ENCODE measurements at regions not wholly inside any gene's neighbourhood (a gene's known extent, or its start where the extent isn't known, plus 50 kb on each side); places are given as distances from the start of the nearest gene placed in this dataset.

DNA sequence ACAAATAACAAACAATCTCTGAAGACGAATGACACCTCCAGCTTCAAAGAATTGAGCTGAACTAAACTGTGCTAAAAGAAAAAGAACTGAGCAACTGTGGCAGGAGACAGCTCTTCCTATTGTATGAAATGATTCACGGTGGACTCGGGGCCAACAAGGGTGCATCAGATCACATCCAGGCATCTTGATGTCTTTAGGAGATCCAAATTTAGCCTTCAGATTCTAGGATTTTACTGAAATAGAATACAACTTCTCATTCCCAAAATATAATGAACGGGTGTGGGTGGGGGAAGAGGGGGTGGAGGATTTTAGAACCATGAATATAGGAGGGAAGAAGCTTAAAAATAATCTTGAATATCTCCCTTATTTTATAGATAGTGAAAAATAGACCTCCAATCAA, 631.8 kb downstream of the ELAVL2 start:
- FAIRE-seq = no peak

DNA sequence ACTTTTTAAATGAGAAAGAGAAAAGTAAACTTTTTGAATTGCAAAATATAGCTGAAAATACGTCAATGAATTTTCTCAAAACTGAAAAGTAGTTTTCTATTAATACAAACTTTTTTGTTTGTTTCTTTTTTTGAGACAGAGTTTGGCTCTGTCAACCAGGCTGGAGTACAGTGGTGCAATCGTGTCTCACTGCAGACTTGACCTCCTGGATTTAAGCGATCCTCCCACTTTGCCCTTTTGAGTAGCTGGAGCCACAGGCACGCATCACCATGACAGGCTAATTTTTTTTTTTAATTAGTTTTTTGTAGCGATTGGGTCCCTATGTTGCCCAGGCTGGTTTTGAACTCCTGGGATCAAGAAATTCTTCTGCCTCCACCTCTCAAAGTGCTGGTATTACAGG, 610.4 kb downstream of the ELAVL2 start:
- FAIRE-seq = no peak

DNA sequence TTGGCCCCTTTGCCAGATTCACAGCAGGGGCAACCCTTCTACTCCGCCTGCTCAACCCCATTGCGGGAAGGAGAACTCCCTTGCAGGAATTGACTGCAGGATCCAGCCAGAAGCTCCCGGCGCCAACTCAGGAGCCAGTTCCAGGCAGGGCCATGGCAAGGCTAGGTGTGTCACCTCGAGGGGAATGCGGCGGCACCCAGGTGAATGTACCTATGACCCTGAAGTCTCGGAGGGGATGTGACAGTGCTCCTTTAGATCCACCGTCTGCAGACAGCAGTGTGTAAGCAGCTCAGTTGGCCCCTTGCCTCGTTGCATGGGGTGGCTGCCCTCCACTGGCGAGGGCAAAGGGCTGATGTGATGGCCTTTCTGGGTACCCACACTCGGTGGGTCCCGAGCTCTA, 606.6 kb downstream of the ELAVL2 start:
- no peak for FAIRE-seq

DNA sequence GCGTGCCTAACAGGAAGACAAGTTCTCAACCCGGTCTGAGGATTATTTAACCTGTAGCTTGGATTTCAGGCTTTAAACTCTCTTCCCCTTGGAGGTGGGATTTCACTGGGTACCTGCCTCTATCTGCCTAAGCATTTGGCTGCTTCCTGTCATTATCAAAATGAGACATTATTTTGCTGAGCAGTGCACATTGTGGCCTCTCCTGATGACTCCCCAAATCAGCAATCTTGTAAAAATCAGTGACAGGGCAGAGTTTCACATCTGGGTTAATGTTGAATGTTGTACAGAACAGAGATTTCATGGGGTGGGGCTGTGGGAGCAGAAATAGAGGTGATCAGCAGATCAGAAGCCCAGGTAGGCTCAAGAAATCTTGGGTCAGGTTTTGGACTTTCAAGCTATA, 605.9 kb downstream of the ELAVL2 start:
- no peak for FAIRE-seq

DNA sequence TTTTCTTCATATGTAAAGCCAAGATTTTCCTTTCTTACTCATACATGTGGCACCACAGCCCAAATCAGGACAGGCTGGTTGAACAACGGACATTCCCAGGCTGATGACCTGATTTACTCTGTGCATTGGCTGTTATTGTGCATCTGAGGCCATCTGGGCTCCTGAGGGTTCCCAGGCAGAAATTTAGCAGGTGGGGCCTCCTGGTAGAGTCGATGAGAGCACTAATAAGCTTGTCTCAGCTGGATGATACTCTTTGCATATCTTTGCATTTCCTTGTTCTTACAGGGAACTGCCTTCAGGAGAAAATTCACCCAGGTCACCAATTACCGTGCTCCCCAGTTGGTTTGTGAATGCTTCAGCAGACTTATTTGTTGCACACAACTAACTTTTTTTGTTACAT, 605.1 kb downstream of the ELAVL2 start:
- FAIRE-seq = no peak

DNA sequence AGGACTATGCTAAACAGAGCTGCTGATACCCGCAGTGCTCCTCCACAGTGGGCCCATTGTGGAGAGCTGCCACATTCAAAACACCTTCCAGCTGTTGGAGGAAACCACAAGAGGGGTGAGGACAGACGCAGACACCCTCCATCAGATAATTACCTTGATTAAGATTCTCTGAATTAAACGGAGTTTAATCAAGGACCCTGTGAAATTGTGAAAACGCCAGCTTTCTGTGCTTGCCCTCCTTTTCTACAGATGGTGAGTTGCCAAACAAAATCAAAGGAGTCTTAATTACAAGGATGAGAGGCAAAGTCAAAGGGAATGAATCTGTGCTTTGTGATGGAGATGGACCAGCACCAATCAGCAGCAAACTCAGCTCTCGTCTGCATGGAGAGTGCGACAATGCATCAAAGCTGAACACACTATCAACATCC, 596.1 kb downstream of the ELAVL2 start:
- FAIRE-seq = no peak

DNA sequence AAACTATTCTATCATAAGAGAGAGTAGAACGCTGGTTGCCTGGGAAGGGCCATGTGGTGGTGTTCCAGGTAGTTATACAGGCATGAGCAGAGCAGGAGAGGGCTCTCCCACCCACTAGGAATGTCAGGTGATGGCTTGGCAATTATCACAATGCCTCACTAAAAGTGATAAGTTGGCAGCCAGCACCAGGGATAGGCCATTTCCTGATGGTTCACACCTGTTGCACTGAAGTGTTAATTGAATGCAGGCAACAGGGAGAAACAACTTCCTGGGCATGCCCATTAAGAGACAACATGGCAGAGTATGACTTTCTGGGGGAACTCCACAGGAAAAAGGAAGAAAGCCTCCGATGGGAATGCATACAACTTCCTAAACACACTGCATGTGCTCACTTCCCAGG, 593.2 kb downstream of the ELAVL2 start:
- FAIRE-seq = no peak

DNA sequence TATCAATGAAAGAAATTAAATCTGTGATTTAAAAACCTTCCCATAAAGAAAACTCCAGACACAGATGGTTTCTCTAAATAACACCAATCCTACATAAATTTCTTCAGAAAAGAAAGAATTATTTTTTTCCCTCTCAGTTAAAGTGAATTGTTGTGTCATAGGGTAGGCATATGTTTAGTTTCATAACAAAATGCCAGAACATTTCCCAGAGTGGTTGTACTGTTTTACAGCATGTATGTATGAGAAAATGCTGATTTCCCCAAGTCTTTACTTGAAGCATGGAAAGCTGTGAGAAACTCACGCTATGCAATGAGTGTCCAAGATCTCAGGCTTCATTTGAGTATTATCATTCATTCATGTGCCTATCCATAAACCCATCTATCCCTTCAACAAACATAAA, 582.5 kb downstream of the ELAVL2 start:
- no peak for FAIRE-seq

DNA sequence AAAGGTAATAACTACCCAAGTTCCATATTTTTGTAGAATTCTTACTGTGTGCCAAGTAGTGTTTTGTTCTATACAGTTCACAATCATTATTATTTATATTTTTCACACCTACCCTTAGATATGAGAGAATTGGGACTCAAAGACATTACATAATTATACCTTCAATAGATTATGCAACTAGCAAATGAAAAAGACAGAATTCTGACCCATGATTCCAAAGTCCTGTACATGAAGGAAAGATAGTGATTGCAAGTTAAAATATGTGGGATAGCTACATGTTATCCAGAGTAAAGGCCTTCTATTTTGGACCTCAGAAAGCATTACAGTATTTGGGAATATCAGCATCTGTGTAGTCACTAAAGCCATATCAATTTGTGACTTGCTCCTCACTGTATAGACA, 581.0 kb downstream of the ELAVL2 start:
- no peak for FAIRE-seq

DNA sequence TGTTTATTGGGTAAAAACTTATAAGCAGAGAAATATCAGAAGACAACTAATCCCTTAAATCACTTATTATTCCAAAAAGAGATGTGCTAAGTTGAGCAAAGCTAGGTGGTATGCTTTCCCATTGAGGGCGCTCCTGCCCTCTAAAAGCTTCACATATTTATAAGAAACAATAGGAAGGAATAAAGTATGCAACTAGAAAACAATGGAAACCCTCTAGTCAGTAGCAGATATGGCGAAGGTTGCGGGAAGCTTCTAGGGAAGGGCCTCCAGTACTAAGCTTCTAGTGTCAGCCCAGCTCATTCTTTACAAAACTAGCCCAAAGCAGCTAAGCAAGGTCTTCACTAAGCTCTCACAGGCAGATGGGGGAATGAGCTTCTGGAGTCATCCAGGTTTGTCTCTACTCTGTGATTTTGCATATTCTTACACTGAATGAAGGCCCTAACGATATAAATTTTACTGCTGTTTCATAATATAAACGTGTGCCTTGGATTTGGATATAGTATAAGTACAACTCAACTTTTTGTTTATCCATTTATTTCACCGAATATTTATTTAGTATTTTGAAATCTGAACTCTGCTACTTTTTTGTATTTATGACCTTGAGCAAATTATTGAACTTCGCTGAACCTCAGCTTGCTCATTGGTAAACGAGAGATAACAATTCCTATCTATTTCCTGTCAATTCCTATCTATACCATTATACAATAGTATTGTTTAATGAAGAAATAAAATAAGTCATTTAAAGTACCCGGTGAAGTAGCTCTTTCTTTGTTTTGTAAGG, 571.4 kb downstream of the ELAVL2 start:
- FAIRE-seq = no peak

DNA sequence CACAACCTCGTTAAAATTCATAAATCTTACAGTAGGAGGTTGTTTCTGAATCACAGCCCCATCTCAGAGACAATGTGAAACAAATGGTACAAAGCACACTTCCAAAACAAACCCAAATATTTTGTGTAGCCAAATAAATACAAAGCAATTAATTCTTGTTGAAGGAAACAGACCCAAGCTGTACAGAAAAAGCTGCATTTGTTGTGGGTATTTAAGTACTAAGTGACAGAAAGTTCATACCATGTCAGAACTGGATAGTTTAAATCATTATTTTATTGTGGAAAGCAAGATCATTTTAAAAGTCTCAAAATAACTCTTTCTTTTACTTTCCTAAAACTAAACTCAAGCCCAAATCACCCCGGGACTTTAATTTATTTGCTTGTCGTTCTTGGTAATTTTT, 570.7 kb downstream of the ELAVL2 start:
- FAIRE-seq = no peak

DNA sequence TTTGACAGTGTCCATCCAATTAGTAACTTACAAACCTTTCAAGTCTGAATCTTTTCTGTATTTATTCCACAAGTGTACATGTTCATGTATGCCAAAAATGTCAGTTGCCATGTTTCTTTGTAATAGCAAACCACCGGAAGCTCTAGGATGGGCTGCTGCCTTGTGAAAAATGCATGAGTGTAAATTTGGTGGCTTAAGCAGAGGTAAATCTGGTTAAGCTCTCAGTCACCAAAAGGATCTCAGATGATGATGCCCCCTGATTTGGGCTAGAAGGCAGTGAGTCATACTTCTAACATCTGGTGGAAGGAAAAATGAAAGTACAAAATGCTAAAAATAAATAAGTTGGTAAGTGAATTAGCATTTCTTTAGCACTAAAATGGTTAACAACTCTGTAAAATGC, 567.5 kb downstream of the ELAVL2 start:
- no peak for FAIRE-seq

DNA sequence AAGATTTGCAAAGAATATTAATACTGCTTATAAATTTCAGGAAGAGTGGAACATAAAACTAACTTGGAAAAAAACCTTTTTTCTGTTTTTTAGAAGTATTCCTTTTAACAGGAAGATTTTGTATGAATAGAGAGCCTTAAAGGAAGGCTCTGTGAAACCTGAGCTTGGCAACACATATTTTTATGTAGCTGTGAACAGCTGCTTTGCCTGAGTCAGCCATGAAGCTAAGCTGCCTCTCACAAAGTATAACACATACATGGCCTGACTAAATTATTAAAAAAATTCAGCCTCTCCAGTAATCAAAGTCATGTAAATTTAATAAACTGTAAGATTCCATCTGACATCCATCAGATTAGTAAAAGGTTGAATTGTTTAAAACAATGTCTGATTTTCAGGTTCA, 547.5 kb downstream of the ELAVL2 start:
- FAIRE-seq = no peak

DNA sequence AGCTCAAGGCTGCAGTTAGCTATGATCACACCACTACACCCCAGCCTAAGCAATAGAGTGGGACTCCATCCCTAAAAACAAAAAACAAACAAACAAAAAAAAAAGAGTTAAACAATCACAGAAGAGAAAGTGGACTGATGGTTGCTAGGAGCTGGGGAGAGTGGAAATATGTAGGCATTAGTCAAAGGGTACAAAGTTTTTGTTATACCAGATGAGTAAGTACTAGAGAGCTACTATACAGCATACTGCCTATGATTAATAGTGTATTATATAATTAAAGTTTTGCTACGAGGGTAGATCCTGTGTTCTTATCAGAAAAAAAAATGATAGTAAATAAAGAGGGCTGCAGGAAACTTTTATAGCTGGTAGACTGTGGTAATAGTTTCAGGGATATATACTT, 538.6 kb downstream of the ELAVL2 start:
- FAIRE-seq = no peak

DNA sequence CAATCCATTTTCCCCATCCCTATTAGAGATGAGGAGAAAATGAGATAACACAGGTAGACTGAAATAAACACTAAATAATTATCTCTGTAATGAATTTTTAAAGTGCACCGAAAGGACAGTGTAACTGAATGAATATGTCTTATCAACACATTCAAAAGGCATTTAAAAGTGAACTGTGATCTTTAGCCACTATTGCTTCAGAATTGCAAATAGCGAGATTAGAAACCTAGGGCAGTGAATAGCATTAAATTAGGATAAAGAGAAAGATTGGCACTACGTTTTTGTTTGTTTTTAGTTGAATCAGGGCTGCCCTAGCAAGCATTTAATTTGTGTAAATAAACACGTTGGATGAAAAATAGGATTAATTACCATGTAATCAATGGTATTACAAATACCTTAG, 537.5 kb downstream of the ELAVL2 start:
- FAIRE-seq = no peak

DNA sequence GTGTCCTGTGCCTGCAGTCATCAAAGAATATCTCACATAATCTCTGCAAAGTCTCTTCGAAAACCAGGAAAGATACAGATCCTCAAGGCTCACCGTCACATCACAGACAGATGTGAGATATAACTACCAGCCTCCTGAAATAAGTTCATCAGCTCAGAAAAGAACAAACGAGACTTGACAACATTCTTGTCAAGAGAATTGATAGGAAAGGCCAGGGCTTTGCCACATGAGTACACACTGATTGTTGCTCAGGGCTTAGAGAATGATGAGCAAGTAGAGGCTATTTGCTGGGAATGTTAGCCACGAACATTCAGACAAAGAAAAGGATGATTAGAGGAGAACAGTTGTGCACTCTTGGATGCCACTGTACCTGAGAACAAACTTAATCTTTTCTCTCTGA, 535.1 kb downstream of the ELAVL2 start:
- FAIRE-seq = no peak

DNA sequence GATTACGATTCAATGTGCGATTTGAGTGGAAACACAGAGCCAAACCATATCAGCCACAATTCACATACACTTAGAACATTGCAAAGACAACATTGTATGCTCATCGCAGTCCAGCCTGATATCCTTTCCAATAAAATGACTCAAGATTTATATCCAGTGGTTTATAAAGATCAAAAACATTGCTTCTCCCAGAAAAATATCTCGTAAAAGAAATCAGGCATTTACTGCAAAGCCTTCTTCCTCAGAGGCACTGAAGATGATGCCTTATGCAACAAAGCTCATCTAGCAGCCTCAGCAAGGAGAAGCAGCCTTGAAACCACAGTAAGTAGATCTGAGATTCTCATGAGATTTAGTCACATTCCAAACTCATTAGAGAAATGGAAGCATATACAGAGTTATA, 523.8 kb downstream of the ELAVL2 start:
- FAIRE-seq = no peak

DNA sequence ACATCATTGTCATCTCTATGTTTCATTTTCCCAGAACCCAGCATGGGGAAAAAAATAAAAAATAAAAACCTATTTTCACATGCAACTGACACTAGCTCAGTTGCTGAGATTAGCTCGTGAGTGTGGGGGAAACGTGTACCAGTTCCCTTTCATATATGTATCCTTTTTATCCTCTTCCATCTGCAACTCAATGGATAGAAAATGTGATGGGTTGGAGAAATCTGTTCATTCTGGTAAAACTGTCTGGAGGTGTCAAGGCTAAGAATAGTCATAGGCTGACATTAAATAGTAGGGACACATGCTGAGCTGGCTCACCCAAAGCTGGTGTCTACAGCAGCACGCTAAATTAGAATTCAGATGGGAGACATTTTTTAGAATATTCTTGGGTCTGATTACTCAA, 519.3 kb downstream of the ELAVL2 start:
- FAIRE-seq = no peak

DNA sequence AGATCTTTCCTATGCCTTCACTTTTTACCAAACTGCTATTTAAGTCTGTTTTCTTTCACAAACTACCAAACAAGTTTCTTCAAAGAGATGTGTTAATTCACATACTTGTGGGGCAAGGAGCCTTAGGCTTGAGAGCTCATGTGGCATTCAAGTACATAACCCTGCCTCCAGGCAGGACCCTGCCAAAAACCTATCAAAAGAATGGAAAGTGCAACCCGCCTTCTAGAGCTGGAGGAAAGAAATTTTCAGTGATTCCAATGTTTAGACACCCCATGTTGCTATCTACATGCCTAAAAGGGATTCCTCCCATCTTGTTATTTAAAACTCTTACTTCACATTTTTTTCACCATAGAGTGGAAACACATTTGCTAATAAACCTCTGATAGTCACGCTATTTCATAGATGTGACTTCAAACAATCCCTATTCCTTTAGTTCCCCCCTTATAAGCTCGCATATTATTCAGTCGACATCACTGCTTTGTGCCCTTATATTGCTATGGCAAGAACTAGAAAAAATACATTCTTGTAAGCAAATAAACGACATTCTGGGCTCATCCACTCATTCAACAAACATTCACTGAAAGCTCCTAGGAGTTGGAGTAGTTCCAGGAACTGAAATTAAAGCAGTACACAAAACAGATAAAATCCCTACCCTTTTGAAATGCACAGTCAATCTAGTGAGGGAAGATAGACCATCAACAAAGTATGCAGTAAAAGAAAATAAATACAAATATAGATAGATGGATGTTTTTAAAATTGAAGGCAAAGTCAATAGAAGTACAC, 518.1 kb downstream of the ELAVL2 start:
- FAIRE-seq = no peak

DNA sequence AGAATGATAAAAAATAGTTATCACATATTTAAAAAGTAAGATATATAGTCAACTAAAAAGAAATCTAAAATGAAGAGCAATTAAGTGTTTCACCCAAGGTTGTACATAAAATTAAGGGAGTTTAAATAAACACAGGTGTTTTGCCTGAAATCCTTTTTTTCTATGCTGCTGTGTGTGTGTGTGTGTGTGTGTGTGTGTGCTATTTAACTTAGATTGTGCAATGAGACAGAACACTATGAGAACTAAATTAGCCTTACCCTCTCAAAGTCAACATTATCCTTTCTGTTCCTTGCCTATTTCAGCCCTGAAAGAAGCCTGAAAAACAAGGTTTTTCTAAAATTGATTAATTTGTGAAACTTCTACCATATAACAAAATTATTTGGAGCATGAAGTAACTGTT, 516.2 kb downstream of the ELAVL2 start:
- FAIRE-seq = no peak

DNA sequence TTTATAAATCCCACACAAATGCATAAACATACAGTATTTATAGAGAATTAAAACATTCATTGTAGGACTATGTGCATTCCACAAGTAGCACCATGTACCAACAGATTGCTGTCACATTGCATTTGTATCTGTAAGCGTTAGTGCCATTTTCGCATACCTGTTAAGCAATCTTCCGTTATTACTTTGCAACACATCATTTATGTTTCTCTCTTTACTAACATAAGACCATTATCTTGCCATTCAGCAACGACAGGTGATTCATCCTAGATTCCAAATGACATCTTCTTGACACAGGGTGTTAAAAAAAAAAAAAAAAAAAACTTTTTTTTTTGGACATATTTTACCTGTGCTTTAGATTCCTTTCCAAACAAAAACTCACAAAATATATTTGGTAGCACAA, 511.8 kb downstream of the ELAVL2 start:
- FAIRE-seq = no peak

DNA sequence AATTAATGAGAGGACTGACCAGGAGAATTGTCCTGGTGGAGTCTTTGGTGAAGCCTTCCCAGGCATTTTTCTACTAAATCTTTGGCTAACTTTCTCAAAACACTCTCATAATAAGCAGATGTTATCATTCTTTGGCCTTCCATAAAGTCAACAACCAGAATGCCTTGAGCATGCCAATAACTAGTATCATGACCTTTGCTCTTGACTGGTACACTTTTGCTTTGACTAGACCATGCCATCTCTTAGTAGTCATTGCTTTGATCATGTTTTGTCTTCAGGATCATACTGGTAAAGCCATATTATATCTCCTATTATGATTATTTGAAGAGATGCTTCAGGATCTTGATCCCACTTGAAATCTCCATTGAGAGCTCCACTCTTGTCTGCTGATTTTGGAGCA, 506.9 kb downstream of the ELAVL2 start:
- no peak for FAIRE-seq

DNA sequence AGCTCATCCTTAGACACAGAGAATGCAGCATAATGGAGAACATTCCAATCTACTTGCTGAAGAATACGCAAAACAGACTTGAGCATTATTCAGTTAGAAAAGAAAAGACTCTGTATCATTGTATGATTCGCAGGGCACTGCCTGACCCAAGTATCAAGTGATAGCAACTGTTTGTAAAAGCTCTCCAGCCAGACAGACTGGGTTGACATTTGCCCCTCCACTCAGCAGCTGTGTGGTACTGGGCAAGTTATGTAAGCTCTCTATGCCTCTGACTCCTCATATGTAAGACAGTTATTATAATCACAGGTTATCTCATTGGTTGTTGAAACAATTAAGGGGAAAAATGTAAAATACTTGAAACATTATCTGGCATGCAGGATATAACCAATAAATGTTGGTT, 505.0 kb downstream of the ELAVL2 start:
- no peak for FAIRE-seq

DNA sequence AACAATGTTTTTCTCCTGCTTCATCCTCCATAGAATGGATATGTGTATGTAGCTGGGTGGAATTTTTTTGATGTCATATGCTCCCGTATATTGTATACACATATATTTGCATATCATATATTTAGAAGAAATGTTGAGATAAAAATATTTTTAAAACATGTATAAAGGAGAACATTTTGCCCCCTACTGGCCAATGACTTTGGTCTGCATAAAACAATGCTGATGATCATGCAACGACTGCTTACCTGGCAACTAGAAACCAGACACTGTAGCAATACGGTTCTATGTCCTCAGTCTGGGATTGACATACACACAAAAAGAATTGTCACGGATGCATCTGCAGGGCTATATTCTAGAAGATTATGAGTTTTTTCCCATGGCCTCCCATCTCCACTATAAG, 503.6 kb downstream of the ELAVL2 start:
- FAIRE-seq = no peak

DNA sequence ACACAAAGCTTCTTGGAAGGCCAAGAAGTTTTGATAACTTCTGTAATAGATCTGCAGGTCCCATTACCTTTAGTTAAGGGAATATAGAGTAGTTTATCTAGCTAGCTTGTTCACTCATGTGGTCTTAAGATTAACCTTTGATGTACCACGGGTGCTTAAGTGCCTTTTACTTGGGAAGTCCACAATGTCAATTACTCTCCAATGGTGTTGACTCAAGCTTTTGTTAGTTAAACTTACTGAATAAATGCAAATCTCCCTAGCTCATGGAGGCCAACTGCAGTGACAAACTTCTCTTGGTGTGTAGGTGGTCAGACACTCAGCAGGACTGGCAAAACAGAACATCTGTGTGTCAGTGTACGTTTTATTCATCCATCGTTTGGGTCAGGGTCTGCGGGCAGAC, 501.5 kb downstream of the ELAVL2 start:
- no peak for FAIRE-seq

Measured in islet of Langerhans (tissue), 1 donor.